DOHH2 (cell line): ENCODE measurements at regions not wholly inside any gene's neighbourhood (a gene's known extent, or its start where the extent isn't known, plus 50 kb on each side); places are given as distances from the start of the nearest gene placed in this dataset.

Source experiments
- H3F3A ChIP-seq: fragments of 200-600 bp; sonication (generic), shearing (Covaris generic); 2 replicates; pipeline ENCODE4 v1.6.0; 2016; ENCODE audit warnings: antibody characterized with exemption, mild to moderate bottlenecking; ENCODE audit not compliant: control insufficient read depth, insufficient read depth
- H3K27ac ChIP-seq: fragments of 200-600 bp; sonication (generic); 2 replicates; pipeline ENCODE4 v1.5.1; 2014; ENCODE audit warnings: low read depth, mild to moderate bottlenecking, low read length, moderate library complexity
- H3K27me3 ChIP-seq: fragments of 200-600 bp; sonication (generic); 2 replicates; pipeline ENCODE4 v1.6.1; 2014; ENCODE audit warnings: mild to moderate bottlenecking, low read length, mixed read lengths; ENCODE audit not compliant: control insufficient read depth
- H3K36me3 ChIP-seq: fragments of 200-600 bp; sonication (generic); 2 replicates; pipeline ENCODE4 v1.6.1; 2014; ENCODE audit warnings: mild to moderate bottlenecking, low read length, moderate library complexity, mixed read lengths; ENCODE audit not compliant: control insufficient read depth
- H3K4me1 ChIP-seq: fragments of 200-600 bp; sonication (generic); 2 replicates; pipeline ENCODE4 v1.6.1; 2014; ENCODE audit warnings: mild to moderate bottlenecking, low read length, mixed read lengths; ENCODE audit not compliant: control insufficient read depth
- H3K4me2 ChIP-seq: fragments of 200-600 bp; sonication (generic); 2 replicates; pipeline ENCODE4 v1.6.0; 2014; ENCODE audit warnings: mild to moderate bottlenecking, low read length, moderate library complexity
- H3K4me3 ChIP-seq: fragments of 200-600 bp; sonication (generic); 2 replicates; pipeline ENCODE4 v1.5.1; 2014; ENCODE audit warnings: mild to moderate bottlenecking, low read length, mixed read lengths
- H3K79me2 ChIP-seq: fragments of 200-600 bp; sonication (generic); 2 replicates; pipeline ENCODE4 v1.6.1; 2014; ENCODE audit warnings: mild to moderate bottlenecking, low read length, mixed read lengths; ENCODE audit not compliant: control insufficient read depth
- H3K9me2 ChIP-seq: fragments of 200-600 bp; sonication (generic); replicated peaks from 2 replicates; pipeline ENCODE4 v1.6.1; 2014; ENCODE audit warnings: mild to moderate bottlenecking, low read length, mixed read lengths; ENCODE audit not compliant: control insufficient read depth
- H3K9me3 ChIP-seq: fragments of 200-600 bp; sonication (generic); 2 replicates; pipeline ENCODE4 v1.6.1; 2014; ENCODE audit warnings: antibody characterized with exemption, low read length, mixed read lengths; ENCODE audit not compliant: control insufficient read depth, insufficient read depth
- H4K20me1 ChIP-seq: fragments of 200-600 bp; sonication (generic); 2 replicates; pipeline ENCODE4 v1.6.0; 2014; ENCODE audit warnings: low read depth, mild to moderate bottlenecking, antibody characterized with exemption, low read length, moderate library complexity; ENCODE audit not compliant: control insufficient read depth, insufficient read depth
- CTCF ChIP-seq: fragments of 200-600 bp; sonication (generic); IDR thresholded peaks from one replicate; pipeline ENCODE4 v1.5.1; 2014; ENCODE audit warnings: antibody characterized with exemption, mild to moderate bottlenecking, low read depth, low read length; ENCODE audit not compliant: poor library complexity, severe bottlenecking
- EZH2phosphoT487 ChIP-seq: fragments of 200-600 bp; sonication (generic); IDR thresholded peaks from 2 replicates; pipeline ENCODE4 v1.6.1; 2017; ENCODE audit warnings: borderline replicate concordance, mild to moderate bottlenecking, antibody characterized with exemption, low read length, moderate library complexity, mixed read lengths

- Histone ChIP-seq H3K9me2 (no peaks in the 10 kb centered on the region), H3K27me3 (no peaks in the 10 kb centered on the region), H3K4me2 (no peak overlapping the region), H4K20me1 (no peaks in the 10 kb centered on the region), H3K9me3 (no peaks in the 10 kb centered on the region), H3K27ac (no peak overlapping the region), H3K4me1 (no peaks in the 10 kb centered on the region), H3F3A (no peaks in the 10 kb centered on the region), H3K36me3 (no peaks in the 10 kb centered on the region), H3K79me2 (no peaks in the 10 kb centered on the region), H3K4me3 (no peak overlapping the region)
- TF ChIP-seq EZH2phosphoT487 (no peak), CTCF (no peak)
These were observed 72.5 kb downstream of the GTPBP8 start for GRCh38 chr3:113063126-113063894.

- no peak overlapping the region for H3K27ac ChIP-seq
- no peaks in the 10 kb centered on the region for H3K27me3 ChIP-seq
- no peaks in the 10 kb centered on the region for H3K36me3 ChIP-seq
- H3K4me2 ChIP-seq: no peak overlapping the region
- H3K79me2 ChIP-seq: no peaks in the 10 kb centered on the region
- TF ChIP-seq CTCF (no peak), EZH2phosphoT487 (no peak)
- no peaks in the 10 kb centered on the region for H3K4me1 ChIP-seq
- no peaks in the 10 kb centered on the region for H3F3A ChIP-seq
- H3K4me3 ChIP-seq: no peak overlapping the region
- H3K9me2 ChIP-seq: no peaks in the 10 kb centered on the region
- H4K20me1 ChIP-seq: no peaks in the 10 kb centered on the region
- no peaks in the 10 kb centered on the region for H3K9me3 ChIP-seq
These were observed 73.4 kb downstream of the GTPBP8 start for GRCh38 chr3:113064183-113064582.

- Histone ChIP-seq H4K20me1 (no peaks in the 10 kb centered on the region), H3K79me2 (no peaks in the 10 kb centered on the region), H3K4me2 (no peak overlapping the region), H3K36me3 (no peaks in the 10 kb centered on the region), H3F3A (no peaks in the 10 kb centered on the region), H3K27ac (no peak overlapping the region), H3K9me3 (no peaks in the 10 kb centered on the region), H3K27me3 (no peaks in the 10 kb centered on the region; the same call in 1 of the 2 replicates), H3K4me1 (no peaks in the 10 kb centered on the region), H3K9me2 (no peaks in the 10 kb centered on the region), H3K4me3 (no peak overlapping the region)
- TF ChIP-seq EZH2phosphoT487 (no peak), CTCF (no peak)
These were observed 74.6 kb downstream of the GTPBP8 start for GRCh38 chr3:113065336-113065735.
